ENCODE measurements at regions not wholly inside any gene's neighbourhood (a gene's known extent, or its start where the extent isn't known, plus 50 kb on each side); places are given as distances from the start of the nearest gene placed in this dataset.

DNA sequence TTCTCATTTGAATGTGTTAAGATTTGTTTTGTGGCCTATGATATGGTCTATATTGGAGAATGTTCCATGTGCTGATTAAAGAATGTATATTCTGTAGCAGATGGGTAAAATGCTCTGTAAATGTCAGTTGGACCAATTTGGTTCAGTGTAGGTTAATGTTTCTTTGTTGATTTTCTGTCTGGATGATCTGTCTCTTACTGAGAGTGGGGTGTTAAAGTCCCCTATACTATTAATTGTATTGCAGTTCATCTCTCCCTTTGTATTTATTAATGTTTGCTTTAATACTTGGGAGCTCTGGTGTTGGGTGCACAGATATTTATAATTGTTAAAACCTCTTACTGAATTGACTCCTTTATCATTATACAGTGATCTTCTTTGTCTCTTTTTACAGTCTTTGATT, 584.5 kb downstream of the NUF2 start:
- TF ChIP-seq EP300 (IDR thresholded peaks at IDR 0.05): no peak
- TF ChIP-seq, protein P1, sequence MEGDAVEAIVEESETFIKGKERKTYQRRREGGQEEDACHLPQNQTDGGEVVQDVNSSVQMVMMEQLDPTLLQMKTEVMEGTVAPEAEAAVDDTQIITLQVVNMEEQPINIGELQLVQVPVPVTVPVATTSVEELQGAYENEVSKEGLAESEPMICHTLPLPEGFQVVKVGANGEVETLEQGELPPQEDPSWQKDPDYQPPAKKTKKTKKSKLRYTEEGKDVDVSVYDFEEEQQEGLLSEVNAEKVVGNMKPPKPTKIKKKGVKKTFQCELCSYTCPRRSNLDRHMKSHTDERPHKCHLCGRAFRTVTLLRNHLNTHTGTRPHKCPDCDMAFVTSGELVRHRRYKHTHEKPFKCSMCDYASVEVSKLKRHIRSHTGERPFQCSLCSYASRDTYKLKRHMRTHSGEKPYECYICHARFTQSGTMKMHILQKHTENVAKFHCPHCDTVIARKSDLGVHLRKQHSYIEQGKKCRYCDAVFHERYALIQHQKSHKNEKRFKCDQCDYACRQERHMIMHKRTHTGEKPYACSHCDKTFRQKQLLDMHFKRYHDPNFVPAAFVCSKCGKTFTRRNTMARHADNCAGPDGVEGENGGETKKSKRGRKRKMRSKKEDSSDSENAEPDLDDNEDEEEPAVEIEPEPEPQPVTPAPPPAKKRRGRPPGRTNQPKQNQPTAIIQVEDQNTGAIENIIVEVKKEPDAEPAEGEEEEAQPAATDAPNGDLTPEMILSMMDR (IDR thresholded peaks at IDR 0.05): no peak
- no peak for TF ChIP-seq POLR2A (IDR thresholded peaks at IDR 0.05)
- no peak for TF ChIP-seq POLR2AphosphoS5 (IDR thresholded peaks at IDR 0.05)
